ENCODE measurements at regions not wholly inside any gene's neighbourhood (a gene's known extent, or its start where the extent isn't known, plus 50 kb on each side); places are given as distances from the start of the nearest gene placed in this dataset.
"Not testable (repeated sequence)": the region's sequence is repeated elsewhere in the genome, so short reads cannot be mapped to it uniquely, and the experiment has no call there.

- not testable (repeated sequence) for TF ChIP-seq CTCF (conservative IDR thresholded peaks at IDR 0.05; ENCODE audit: low read depth, low read length); EZH2 (IDR thresholded peaks at IDR 0.05; ENCODE audit: low read length, unreplicated experiment)
Measured at GRCh38 chr4:3929431-3929830, 163.2 kb downstream of the ADRA2C start.

All from PC-3 (cell line).